Mesendoderm (in vitro differentiated cells): ENCODE measurements at regions not wholly inside any gene's neighbourhood (a gene's known extent, or its start where the extent isn't known, plus 50 kb on each side); places are given as distances from the start of the nearest gene placed in this dataset.

Experiments
- DNase-seq: peaks from one replicate; pipeline ENCODE4 v3.0.0; 2013
- H2AK5ac ChIP-seq: 2 replicates; pipeline ENCODE4 v1.6.1; 2013; ENCODE audit warnings: low read length, inconsistent platforms
- H2BK120ac ChIP-seq: 2 replicates; pipeline ENCODE4 v1.6.1; 2013; ENCODE audit warnings: low read depth, mild to moderate bottlenecking, low read length, moderate library complexity, mixed read lengths
- H2BK15ac ChIP-seq: replicated peaks from 2 replicates; pipeline ENCODE4 v1.6.1; 2013; ENCODE audit warnings: low read depth, mild to moderate bottlenecking, moderate library complexity
- H2BK5ac ChIP-seq: 2 replicates; pipeline ENCODE4 v1.6.1; 2013; ENCODE audit warnings: low read length, inconsistent platforms
- H3K18ac ChIP-seq: 2 replicates; pipeline ENCODE4 v1.6.1; 2013; ENCODE audit warnings: mild to moderate bottlenecking, low read length, mixed read lengths
- H3K23ac ChIP-seq: one replicate; pipeline ENCODE4 v1.6.1; 2013; ENCODE audit warnings: low read length
- H3K27ac ChIP-seq: 2 replicates; pipeline ENCODE4 v1.5.1; 2013; ENCODE audit warnings: low read depth, mild to moderate bottlenecking, inconsistent platforms, low read length, moderate library complexity
- H3K27me3 ChIP-seq: 2 replicates; pipeline ENCODE4 v1.6.1; 2013; ENCODE audit warnings: low read length, control low read depth, mild to moderate bottlenecking, inconsistent platforms; ENCODE audit not compliant: insufficient read depth, poor library complexity
- H3K36me3 ChIP-seq: 2 replicates; pipeline ENCODE4 v1.6.1; 2013; ENCODE audit warnings: low read length, inconsistent platforms; ENCODE audit not compliant: control insufficient read depth, insufficient read depth
- H3K4ac ChIP-seq: one replicate; pipeline ENCODE4 v1.6.1; 2013; ENCODE audit warnings: low read depth, mild to moderate bottlenecking, low read length, moderate library complexity
- H3K4me1 ChIP-seq: 2 replicates; pipeline ENCODE4 v1.6.1; 2013; ENCODE audit warnings: low read depth, low read length, inconsistent platforms; ENCODE audit not compliant: control insufficient read depth
- H3K4me2 ChIP-seq: 2 replicates; pipeline ENCODE4 v1.6.1; 2013; ENCODE audit warnings: low read length
- H3K4me3 ChIP-seq: 2 replicates; pipeline ENCODE4 v1.5.1; 2013; ENCODE audit warnings: mild to moderate bottlenecking, low read length
- H3K56ac ChIP-seq: one replicate; pipeline ENCODE4 v1.6.1; 2013; ENCODE audit warnings: low read length
- H3K79me1 ChIP-seq: 2 replicates; pipeline ENCODE4 v1.6.1; 2013; ENCODE audit warnings: low read length, inconsistent platforms
- H3K79me2 ChIP-seq: 2 replicates; pipeline ENCODE4 v1.6.1; 2013; ENCODE audit warnings: mild to moderate bottlenecking, low read length; ENCODE audit not compliant: control insufficient read depth, insufficient read depth
- H3K9ac ChIP-seq: 2 replicates; pipeline ENCODE4 v1.6.1; 2013; ENCODE audit warnings: low read length, inconsistent platforms
- H4K5ac ChIP-seq: one replicate; pipeline ENCODE4 v1.6.1; 2013; ENCODE audit warnings: low read length
- H4K8ac ChIP-seq: one replicate; pipeline ENCODE4 v1.6.1; 2013; ENCODE audit warnings: low read depth, mild to moderate bottlenecking, control low read depth, low read length, moderate library complexity
- WGBS: extraction: QIAGEN DNeasy Blood & Tissue Kit; methylation state at CpG from one replicate; pipeline ENCODE4 v1.1.7; 2013; ENCODE audit warnings: low lambda C conversion rate, missing lambda C conversion rate; ENCODE audit not compliant: insufficient coverage; ENCODE audit errors: extremely low coverage; 5-methylcytosine and 5-hydroxymethylcytosine counted together

DNA sequence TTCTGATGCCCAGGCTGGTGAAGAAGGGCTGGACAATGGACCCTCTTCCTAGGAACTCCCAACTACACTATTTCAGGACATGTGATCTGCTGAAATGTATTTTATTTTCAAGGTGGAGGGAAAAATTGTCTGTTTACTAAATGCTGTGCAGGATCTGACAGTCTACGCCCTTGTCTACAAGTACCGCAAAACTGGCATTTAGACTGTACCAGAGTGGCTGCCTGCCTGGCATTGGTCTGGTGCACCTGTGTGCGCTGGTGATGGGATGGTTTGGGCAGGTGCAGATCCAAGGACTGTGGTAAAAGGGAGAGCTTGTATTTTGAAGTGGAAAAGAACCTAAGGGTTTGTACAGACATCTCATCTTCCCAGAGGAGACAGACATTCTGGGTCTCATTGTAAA is 79.7 kb downstream of the AIPL1 start:
- no peak overlapping the region for H4K5ac ChIP-seq
- H3K4me1 ChIP-seq, result no peaks in the 10 kb centered on the region
- no peaks in the 10 kb centered on the region for H3K79me1 ChIP-seq
- no peak overlapping the region for H3K4me2 ChIP-seq
- no CpG with 5 or more reads among the region's 3 CpGs for WGBS
- no peak overlapping the region for H3K4ac ChIP-seq
- H3K4me3 ChIP-seq, result no peak overlapping the region
- no peak overlapping the region for H2BK120ac ChIP-seq
- H3K79me2 ChIP-seq, result no peaks in the 10 kb centered on the region
- no peak overlapping the region for H3K56ac ChIP-seq
- H2BK5ac ChIP-seq, result no peak overlapping the region
- H3K27ac ChIP-seq, result no peak overlapping the region
- no peak overlapping the region for H3K9ac ChIP-seq
- no peak overlapping the region for H2AK5ac ChIP-seq
- no peak overlapping the region for H3K23ac ChIP-seq
- H4K8ac ChIP-seq, result no peak overlapping the region
- H3K27me3 ChIP-seq, result no peaks in the 10 kb centered on the region
- DNase-seq, result no peak
- H2BK15ac ChIP-seq, result no peak overlapping the region
- no peaks in the 10 kb centered on the region for H3K36me3 ChIP-seq
- H3K18ac ChIP-seq, result no peak overlapping the region

DNA sequence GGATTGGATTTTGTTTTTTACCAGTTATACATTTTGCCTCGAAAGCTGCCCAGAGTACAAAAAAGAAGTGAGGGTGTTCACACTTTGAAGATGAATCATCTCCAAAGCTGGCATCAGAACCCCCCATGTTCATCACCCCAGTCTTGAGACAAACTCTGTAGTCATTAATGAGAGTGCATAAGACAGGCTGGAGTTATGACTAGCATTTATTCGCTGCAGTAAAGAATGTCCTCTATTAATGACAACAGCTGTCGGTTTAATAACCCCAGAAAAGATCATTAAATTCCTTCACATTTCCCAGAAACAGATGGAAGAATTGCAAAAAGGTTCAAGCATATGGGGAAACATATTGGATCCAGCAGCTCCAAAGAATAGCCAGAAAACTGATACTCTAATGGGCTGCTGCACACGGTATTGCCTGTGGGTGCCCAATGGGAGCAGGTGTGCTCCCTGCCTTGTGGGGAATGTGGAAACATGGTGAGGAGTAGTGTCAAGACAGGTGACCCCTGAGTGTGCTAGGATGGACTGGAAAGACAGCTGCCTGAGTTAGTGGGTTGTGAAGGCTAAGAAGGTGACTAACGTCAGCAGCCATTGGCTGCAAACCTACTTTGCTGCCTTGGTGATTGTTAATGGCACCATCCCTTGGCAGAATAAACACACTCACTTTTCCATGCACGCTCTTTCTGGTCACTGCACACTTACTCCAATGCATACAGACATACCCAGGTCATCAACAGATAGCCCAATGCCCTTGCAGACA is 81.9 kb downstream of the AIPL1 start:
- Histone ChIP-seq H2BK120ac (no peak overlapping the region), H3K4me3 (no peak overlapping the region), H3K18ac (no peak overlapping the region), H3K9ac (no peak overlapping the region), H3K4ac (no peak overlapping the region), H3K79me2 (no peaks in the 10 kb centered on the region), H3K23ac (no peak overlapping the region), H4K8ac (no peak overlapping the region), H2BK5ac (no peak overlapping the region), H2BK15ac (no peak overlapping the region), H4K5ac (no peak overlapping the region), H3K4me1 (no peaks in the 10 kb centered on the region), H3K4me2 (no peak overlapping the region), H3K36me3 (no peaks in the 10 kb centered on the region), H3K27me3 (no peaks in the 10 kb centered on the region), H3K27ac (no peak overlapping the region), H3K79me1 (no peaks in the 10 kb centered on the region), H2AK5ac (no peak overlapping the region), H3K56ac (no peak overlapping the region)
- DNase-seq, result no peak
- no CpG with 5 or more reads among the region's 6 CpGs for WGBS

DNA sequence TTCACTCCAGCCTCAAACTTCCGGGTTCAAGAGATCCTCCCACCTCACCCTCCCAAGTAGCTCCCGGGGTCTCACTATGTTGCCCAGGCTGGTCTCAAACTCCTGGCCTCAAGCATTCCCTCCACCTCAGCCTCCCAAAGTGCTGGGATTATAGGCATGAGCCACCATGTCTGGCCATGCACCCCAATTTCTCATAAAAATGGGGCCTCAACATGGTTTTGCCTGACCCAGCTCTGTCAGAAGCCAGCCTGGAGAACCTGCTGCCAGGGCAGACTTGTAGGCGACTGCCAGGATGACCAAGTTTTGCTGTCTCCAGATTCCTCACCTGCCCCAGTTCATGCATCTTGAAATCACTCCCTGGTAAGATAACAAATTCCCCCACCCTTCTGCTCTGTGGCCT is 82.9 kb downstream of the AIPL1 start:
- H3K27me3 ChIP-seq, result no peaks in the 10 kb centered on the region
- no peak overlapping the region for H3K56ac ChIP-seq
- H2BK5ac ChIP-seq, result no peak overlapping the region
- H3K27ac ChIP-seq, result no peak overlapping the region
- no peaks in the 10 kb centered on the region for H3K4me1 ChIP-seq
- H2BK120ac ChIP-seq, result no peak overlapping the region
- no peak overlapping the region for H3K9ac ChIP-seq
- H3K23ac ChIP-seq, result no peak overlapping the region
- no peak overlapping the region for H3K18ac ChIP-seq
- H2AK5ac ChIP-seq, result no peak overlapping the region
- no peaks in the 10 kb centered on the region for H3K79me1 ChIP-seq
- H3K4me3 ChIP-seq, result no peak overlapping the region
- H3K4me2 ChIP-seq, result no peak overlapping the region
- H3K79me2 ChIP-seq, result no peaks in the 10 kb centered on the region
- H3K36me3 ChIP-seq, result no peaks in the 10 kb centered on the region
- no peak overlapping the region for H4K8ac ChIP-seq
- no peak overlapping the region for H3K4ac ChIP-seq
- no peak overlapping the region for H4K5ac ChIP-seq
- WGBS, result no CpG with 5 or more reads among the region's 3 CpGs
- no peak for DNase-seq
- no peak overlapping the region for H2BK15ac ChIP-seq

DNA sequence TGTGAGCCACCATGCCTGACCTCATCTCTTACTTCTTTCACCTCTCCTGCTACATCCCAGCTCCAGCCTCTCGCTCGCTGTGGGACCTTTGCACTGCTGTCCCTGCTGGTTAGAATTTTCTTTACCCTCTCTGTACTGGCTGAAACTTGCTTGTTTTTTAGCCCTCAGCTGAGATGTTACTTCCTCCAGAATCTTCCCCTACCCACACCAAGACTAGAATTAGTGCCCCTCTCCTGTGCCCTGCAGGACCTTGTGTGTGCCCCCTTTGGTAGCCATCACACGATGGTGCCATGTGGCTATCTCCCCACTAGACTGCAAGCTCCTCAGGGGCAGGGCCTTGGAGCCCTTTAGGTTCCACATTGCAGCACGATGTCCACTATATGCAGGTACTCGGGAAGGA is 84.1 kb downstream of the AIPL1 start:
- WGBS, result no CpG with 5 or more reads among the region's 5 CpGs
- Histone ChIP-seq H3K4me1 (no peaks in the 10 kb centered on the region), H3K4ac (no peak overlapping the region), H3K23ac (no peak overlapping the region), H3K27ac (no peak overlapping the region), H3K27me3 (no peaks in the 10 kb centered on the region), H3K79me2 (no peaks in the 10 kb centered on the region), H2BK15ac (no peak overlapping the region), H3K9ac (no peak overlapping the region), H3K18ac (no peak overlapping the region), H3K36me3 (no peaks in the 10 kb centered on the region), H2BK120ac (no peak overlapping the region), H3K56ac (no peak overlapping the region), H3K79me1 (no peaks in the 10 kb centered on the region), H2AK5ac (no peak overlapping the region), H4K8ac (no peak overlapping the region), H3K4me2 (no peak overlapping the region), H2BK5ac (no peak overlapping the region), H3K4me3 (no peak overlapping the region), H4K5ac (no peak overlapping the region)
- DNase-seq, result no peak

DNA sequence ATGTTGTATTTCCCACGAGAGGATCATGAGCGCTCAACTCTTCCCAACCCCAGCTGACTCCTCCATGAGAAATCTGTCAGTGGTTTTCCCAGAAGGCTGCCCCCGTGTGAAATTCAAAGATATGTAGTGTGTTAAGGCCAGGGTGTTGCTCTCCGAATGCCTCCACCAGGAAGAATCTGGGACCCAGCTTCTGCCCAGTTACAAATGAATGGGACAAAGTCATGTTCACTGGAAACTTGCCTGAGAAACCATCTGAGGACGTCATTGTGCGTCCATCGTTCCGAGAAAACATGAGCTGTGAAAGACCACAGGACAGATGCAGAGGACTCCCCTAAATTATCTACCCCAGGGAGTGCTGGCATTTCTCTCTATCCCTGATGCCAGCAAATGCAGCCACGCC is 86.0 kb downstream of the AIPL1 start:
- H3K4me3 ChIP-seq, result no peak overlapping the region
- H4K5ac ChIP-seq, result no peak overlapping the region
- H3K79me2 ChIP-seq, result no peaks in the 10 kb centered on the region
- no peak overlapping the region for H3K9ac ChIP-seq
- H3K4ac ChIP-seq, result no peak overlapping the region
- no peak overlapping the region for H3K27ac ChIP-seq
- no peaks in the 10 kb centered on the region for H3K4me1 ChIP-seq
- no peak overlapping the region for H3K56ac ChIP-seq
- H3K79me1 ChIP-seq, result no peaks in the 10 kb centered on the region
- no peak overlapping the region for H2BK120ac ChIP-seq
- no peak overlapping the region for H3K4me2 ChIP-seq
- no peaks in the 10 kb centered on the region for H3K36me3 ChIP-seq
- H4K8ac ChIP-seq, result no peak overlapping the region
- no peak overlapping the region for H2BK15ac ChIP-seq
- H2BK5ac ChIP-seq, result no peak overlapping the region
- no peak for DNase-seq
- no peak overlapping the region for H3K23ac ChIP-seq
- no CpG with 5 or more reads among the region's 9 CpGs for WGBS
- no peaks in the 10 kb centered on the region for H3K27me3 ChIP-seq
- H2AK5ac ChIP-seq, result no peak overlapping the region
- no peak overlapping the region for H3K18ac ChIP-seq

DNA sequence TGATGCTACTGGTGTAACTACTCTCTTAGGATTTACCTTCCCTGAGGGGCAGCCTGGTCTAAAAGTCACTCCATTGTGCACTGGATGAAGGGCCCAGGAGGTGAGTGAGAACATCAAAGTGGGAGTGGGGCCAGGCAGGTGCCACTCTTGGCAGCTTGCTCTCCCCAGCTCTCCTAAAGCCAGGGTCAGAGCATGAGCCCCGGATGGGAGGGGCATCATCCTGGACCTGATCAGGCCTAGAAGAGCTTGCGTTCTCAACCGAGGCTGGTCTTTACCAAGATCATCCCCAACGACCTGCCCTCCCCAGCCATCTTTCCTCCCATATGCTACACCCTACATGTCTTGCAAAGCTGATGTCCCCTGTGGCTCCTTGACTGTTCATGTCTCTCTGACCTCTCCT is 87.1 kb downstream of the AIPL1 start:
- Histone ChIP-seq H3K27ac (no peak overlapping the region), H3K4me2 (no peak overlapping the region), H3K79me2 (no peaks in the 10 kb centered on the region), H4K5ac (no peak overlapping the region), H2AK5ac (no peak overlapping the region), H2BK15ac (no peak overlapping the region), H3K79me1 (no peaks in the 10 kb centered on the region), H3K4ac (no peak overlapping the region), H3K4me1 (no peaks in the 10 kb centered on the region), H3K9ac (no peak overlapping the region), H4K8ac (no peak overlapping the region), H3K18ac (no peak overlapping the region), H3K36me3 (no peaks in the 10 kb centered on the region), H2BK120ac (no peak overlapping the region), H2BK5ac (no peak overlapping the region), H3K4me3 (no peak overlapping the region), H3K56ac (no peak overlapping the region), H3K23ac (no peak overlapping the region), H3K27me3 (no peaks in the 10 kb centered on the region)
- WGBS, result no CpG with 5 or more reads among the region's 4 CpGs
- no peak for DNase-seq
